HG02973 (cell line): ENCODE measurements at regions not wholly inside any gene's neighbourhood (a gene's known extent, or its start where the extent isn't known, plus 50 kb on each side); places are given as distances from the start of the nearest gene placed in this dataset.
"Not testable (repeated sequence)": the region's sequence is repeated elsewhere in the genome, so short reads cannot be mapped to it uniquely, and the experiment has no call there.

Experiments used
- ATAC-seq: cut with Tn5 transposase; IDR thresholded peaks from one replicate; pipeline ENCODE4 v1.9.1; 2021; ENCODE audit warnings: moderate library complexity; ENCODE audit not compliant: unreplicated experiment

GRCh38 chr3:139267300-139268246 lies 76.2 kb upstream of the MRPS22 start:
- no peak for ATAC-seq

GRCh38 chr3:139269984-139270383 lies 73.8 kb upstream of the MRPS22 start:
- ATAC-seq = no peak

- not testable (repeated sequence) for ATAC-seq
Observed at GRCh38 chr3:139270652-139271051, 73.2 kb upstream of the MRPS22 start.

DNA sequence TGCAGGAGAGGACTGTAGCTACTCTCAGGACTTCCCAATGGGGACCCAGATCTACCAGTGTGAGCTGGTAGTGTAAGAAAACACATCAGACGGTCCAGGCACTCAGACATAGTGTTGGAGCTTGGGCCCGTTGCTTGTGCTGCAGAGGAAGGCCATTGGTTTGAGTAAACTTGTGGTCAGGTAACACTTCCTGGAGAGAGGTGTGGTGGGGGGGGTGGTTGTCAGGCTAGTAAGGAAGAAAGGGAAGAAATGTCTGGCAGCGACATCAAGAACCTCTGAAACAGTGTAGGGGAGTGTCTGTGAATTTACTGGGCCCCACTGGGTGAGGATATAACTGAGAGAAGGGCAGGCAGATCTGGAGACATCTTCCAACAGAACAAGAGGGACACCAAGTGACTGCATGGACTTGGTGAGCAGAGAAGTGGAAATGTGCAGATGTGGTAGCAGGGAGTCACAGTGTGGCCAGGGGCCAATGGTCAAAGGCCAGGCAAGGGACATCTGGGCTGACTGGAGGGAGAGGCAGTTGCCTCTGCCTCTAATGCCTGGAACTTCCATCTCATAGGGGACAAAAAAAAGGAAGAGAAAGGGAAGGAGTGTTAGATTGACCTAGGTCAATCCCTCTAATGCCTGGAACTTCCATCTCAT lies 63.7 kb upstream of the MRPS22 start:
- no peak for ATAC-seq

DNA sequence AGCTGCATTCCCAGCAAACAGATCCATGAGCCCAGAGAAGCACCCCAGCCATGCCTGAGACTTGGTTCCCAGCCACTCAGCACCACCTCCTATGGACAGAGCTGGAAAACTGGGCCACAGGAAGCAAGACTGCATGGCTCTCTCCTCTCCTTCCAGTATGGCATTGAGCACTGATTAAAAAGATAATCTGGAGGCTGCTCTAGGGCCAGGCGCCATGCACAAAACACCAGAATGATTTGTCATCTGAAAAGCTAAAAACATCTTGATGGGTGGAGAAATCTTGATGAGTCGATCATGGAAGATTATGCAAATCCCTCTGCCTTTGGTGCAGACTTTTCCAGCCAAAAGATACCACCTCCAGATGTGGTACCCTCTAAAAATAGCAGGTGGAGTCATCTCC lies 62.7 kb upstream of the MRPS22 start:
- no peak for ATAC-seq

- ATAC-seq = no peak
Observed at GRCh38 chr3:139281522-139282196, 62.2 kb upstream of the MRPS22 start.

GRCh38 chr3:139283301-139283700 lies 60.5 kb upstream of the MRPS22 start:
- no peak for ATAC-seq

DNA sequence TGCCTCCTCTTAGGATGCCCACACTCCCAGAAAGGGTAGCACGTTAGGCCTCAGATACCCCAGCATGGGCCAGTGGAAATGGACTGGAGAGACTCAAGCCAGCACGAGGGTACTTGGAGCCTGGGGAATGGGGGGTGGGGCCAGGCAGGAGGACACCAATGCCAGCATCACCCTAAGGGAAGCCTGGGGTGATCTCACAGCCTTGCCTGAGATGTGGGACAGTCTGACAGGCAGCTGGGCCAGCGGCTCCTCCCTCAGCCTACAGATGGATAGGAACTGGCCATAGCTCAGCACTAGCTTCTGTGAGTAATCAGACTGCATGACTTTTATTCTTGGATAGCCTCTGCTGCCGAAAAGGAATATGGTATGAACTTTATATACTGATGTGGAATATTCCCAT lies 59.6 kb upstream of the MRPS22 start:
- no peak for ATAC-seq

DNA sequence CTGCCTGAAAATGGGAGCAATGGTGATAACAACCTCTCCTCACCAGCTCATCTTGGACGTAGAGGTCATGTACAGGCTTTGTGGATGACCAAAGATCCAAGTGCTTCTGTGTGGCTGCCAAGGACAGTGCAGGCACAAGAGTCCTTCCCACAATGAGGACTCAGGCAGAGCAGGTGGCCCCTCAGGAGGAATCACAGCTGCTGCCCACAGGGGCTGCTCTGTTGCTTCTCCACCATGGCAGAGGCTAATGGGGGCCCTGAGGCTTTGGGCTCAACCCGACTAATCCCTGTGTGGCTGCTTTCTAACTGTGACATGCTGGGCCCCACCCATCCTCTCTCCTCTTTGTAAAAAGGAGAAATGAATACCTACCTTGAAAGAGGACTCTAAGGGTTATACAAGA lies 58.1 kb upstream of the MRPS22 start:
- no peak for ATAC-seq

DNA sequence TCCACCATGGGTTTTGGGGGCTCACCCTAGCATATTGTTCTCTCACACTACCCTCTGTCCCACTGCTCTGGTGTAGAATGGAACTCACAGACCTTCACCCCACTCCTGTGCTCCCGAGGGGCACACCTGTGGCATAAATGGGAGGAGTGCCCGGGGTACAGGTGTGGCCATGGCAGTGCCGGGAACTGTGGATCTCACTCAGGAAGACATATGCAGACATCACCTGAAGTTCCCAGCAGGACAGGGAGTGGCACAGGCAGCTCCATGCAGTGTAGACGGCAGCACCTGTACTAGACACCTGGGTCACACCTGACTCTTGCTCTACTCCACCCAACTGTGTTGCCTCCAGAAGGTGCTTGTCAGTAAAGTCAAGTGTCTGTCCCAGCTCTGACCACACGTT lies 57.6 kb upstream of the MRPS22 start:
- ATAC-seq = no peak

DNA sequence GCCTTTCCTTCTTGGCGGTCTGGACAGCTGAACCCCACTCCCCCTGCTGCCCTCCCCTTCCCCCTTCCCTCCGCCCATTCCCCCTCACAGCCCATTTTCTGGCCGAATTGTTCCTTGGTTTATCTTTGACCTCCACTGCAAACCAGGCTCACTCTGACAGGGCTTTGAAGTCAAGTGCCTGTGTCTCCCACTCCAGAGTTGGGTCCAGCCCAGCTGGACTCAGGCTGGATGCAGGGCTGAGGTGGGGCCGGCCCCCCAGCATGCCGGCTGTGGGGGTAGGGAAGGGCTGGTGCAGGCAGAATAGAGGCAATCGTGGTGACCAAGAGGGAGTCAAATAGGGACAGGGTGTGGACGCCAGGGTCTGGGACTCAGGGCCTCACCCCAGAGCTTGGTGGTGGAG lies 57.0 kb upstream of the MRPS22 start:
- no peak for ATAC-seq

DNA sequence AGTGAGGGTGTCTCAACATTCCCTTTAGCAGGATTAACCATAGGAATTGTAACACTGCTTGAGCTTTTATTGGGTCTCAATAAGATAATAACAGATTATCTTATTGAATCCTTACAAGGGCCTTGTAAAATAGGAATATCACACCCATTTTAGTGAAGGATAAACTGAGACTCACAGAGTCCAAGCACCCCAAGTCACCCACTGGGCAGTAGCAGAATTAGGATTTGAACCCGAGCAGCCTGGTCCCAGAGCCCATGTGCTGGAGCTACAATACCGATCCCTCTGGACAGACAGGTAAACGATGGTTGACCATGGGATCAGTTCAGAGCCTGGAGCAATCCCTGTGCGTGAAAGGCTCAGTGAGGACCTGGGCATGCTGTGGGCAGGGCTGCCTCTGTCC lies 56.3 kb upstream of the MRPS22 start:
- ATAC-seq = no peak

GRCh38 chr3:139288266-139288821 lies 55.5 kb upstream of the MRPS22 start:
- no peak for ATAC-seq

- no peak for ATAC-seq
Observed at GRCh38 chr3:139289860-139290524, 53.8 kb upstream of the MRPS22 start.

DNA sequence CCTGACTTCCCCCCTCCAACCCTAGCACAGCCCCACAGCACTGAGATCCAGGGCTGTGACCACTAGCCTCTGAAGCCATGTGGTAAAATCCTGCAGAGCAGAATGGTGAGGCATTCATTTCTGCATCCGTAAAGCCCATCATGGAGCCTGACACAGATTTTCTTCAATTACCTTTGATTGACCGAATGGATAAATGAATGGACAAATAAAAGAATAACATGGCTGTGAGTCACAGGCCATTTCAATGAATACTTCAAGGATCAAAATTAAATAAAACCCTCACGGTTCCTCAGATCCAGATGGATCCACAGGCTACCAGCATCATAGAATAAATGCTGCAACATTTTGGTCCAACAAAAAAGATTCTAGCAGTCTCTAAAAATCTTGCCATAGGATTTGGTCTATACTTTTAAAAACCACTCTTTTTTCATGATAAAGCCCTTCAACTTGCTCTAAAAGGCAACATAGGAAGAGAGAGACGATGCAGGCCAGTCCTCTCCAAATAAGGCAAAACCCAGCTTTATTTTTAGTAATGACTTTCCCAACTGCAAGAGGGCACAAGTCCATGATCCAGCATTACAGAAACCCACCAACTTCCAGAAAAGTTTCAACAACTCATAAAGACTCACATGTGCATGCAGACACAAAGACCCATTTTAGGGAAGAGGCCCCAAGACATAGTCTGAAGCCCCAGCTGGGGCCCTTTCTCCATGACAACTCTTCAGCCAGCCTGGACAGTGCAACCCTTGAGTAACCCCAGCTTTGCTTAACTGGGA lies 52.4 kb upstream of the MRPS22 start:
- no peak for ATAC-seq

GRCh38 chr3:139292192-139292591 lies 51.6 kb upstream of the MRPS22 start:
- ATAC-seq = no peak

- ATAC-seq = no peak
Observed at GRCh38 chr3:139292711-139293664, 50.8 kb upstream of the MRPS22 start.

DNA sequence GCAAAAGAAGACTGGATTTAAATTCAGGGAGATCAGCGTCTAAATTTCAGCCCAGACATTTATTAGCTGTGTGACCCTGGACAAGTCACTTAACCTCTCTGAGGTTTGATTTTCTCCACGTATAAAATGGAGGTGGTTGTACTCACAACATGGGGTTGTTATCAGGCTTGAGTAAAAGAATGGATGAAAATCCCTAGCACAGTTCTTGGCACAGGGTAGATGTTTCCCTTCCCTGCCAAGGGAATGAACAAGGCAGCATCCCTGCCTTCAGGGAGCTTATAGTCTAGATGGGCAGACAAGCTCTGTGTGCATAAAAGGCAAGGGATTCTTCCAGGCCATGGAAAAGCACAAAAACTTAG lies 50.2 kb upstream of the MRPS22 start:
- ATAC-seq = no peak
